GM18502 (cell line): ENCODE measurements at regions not wholly inside any gene's neighbourhood (a gene's known extent, or its start where the extent isn't known, plus 50 kb on each side); places are given as distances from the start of the nearest gene placed in this dataset.

ENCODE experiments used
- ATAC-seq: cut with Tn5 transposase; IDR thresholded peaks from one replicate; pipeline ENCODE4 v1.9.1; 2021; ENCODE audit warnings: mild to moderate bottlenecking; ENCODE audit not compliant: unreplicated experiment, poor library complexity

DNA sequence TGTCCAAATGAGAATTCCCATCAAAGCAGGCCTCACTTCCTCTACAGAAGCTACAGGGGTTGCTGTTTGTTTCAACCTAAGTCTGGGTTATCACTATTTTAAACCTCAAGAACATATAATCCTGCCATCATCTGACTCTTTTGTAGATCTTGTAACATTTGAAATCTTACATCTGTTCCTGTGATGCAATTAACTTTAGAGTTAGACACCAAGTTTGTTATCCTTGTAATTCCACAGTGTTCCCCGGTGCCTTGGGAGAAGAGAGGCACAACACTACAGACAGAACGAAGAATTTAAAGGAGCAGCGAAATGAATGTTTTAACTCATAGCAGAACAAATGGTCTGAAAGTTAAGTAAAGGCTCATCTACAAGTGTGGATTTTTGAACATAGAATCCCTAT is 116.1 kb downstream of the UCHL5 start:
- ATAC-seq = no peak

GRCh38 chr1:192943522-192943921 is 115.6 kb downstream of the UCHL5 start:
- ATAC-seq = no peak

DNA sequence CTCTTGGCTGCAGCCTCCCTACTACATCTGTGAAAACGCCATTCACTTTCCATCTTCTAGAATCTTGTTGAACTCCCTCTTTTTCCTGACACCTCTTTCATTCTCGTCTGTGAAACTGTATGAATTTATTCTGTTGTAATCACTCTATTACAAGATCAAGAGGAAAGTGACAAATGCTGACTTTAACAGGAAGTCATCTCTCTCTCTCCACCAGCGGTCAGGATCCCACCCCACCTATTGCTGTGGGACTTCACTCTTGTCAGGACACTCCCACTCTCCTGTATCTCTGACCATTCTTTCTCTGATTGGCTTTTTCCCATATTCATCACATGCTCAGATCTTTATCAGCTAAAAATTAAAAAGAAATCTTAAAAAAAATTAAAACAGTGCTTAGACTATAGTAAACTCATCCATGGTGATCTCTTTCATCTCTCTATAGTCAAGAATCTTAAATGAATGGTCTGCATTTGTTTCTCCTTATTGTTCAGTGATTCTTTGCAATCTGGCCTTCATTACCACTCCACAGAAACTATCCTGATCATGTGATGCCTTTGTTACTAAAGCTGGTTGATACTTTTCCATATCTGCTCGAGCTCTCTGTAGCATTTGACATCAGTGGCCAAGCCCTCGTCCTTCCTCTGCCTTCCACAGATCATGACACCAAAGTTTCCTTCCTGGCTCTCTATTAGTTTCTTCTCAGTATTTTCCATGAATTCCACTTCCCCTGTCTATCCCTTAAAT is 113.6 kb downstream of the UCHL5 start:
- no peak for ATAC-seq

- no peak for ATAC-seq
Measured at GRCh38 chr1:192949783-192950182, 109.4 kb downstream of the UCHL5 start.

DNA sequence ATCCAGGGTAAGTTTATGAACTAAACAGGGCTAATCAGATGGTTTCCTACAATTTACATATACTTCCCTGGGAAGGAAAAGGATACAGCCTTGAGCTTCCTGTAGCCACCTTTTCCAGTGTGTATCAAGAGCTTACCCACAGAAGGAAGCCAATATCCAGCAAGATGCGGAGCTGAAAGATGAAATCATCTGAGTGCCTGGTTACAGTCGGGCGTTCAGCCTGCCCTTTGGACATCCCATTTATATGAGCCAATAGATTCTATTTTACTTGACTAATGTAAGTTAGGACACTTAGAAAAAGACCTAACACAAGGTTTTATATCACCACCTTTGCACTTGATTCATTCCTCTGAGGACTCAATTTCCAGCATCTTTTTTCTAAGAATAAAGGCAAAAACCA is 108.2 kb downstream of the UCHL5 start:
- no peak for ATAC-seq

- ATAC-seq = peak; percentile 94
Measured at GRCh38 chr1:192951691-192952460, 107.3 kb downstream of the UCHL5 start.

- ATAC-seq = no peak
Measured at GRCh38 chr1:192952646-192953045, 106.5 kb downstream of the UCHL5 start.

- ATAC-seq = no peak
Measured at GRCh38 chr1:192954705-192955265, 104.4 kb downstream of the UCHL5 start.

DNA sequence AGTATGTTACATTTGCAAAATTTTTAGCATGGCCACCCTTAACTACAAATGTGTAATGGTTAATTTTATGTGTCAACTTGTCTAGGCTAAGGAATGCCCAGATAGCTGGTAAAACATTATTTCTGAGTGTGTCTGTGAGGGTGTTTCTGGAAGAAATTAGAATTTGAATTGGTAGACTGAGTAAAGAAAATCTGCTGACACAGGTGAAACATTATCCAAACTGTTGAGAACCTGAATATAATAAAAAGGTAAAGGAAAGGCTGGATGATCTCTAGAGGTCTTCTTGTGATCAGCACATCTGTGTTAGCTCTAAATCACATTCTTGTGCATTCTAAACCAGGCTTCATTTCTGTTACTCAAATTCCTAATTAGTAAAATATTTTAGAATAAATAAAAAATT is 100.8 kb downstream of the UCHL5 start:
- no peak for ATAC-seq

- no peak for ATAC-seq
Measured at GRCh38 chr1:192958871-192959270, 100.3 kb downstream of the UCHL5 start.

- ATAC-seq = peak; percentile 56
Measured at GRCh38 chr1:192959657-192960186, 99.4 kb downstream of the UCHL5 start.
